Progenitor cell of endocrine pancreas (in vitro differentiated cells): ENCODE measurements at regions not wholly inside any gene's neighbourhood (a gene's known extent, or its start where the extent isn't known, plus 50 kb on each side); places are given as distances from the start of the nearest gene placed in this dataset.

Source experiments
- DNase-seq: peaks from one replicate; pipeline ENCODE4 v3.0.0; 2021; ENCODE audit warnings: low spot score; ENCODE audit not compliant: unreplicated experiment
- H3K27ac Mint-ChIP-seq: 2 replicates; pipeline ENCODE4 v1.8.0; 2021; ENCODE audit warnings: mild to moderate bottlenecking, moderate library complexity, mixed read lengths
- H3K27me3 Mint-ChIP-seq: 2 replicates; pipeline ENCODE4 v1.8.0; 2021; ENCODE audit warnings: mixed read lengths
- H3K36me3 Mint-ChIP-seq: 2 replicates; pipeline ENCODE4 v1.8.0; 2022; ENCODE audit warnings: mixed read lengths; ENCODE audit not compliant: insufficient read depth
- H3K4me1 Mint-ChIP-seq: 2 replicates; pipeline ENCODE4 v1.8.0; 2021; ENCODE audit warnings: low read depth, mixed read lengths
- H3K4me3 Mint-ChIP-seq: 2 replicates; pipeline ENCODE4 v1.8.0; 2021; ENCODE audit warnings: low read depth, mild to moderate bottlenecking, moderate library complexity, mixed read lengths
- H3K9me3 Mint-ChIP-seq: 2 replicates; pipeline ENCODE4 v1.8.0; 2021; ENCODE audit warnings: low read depth, mixed read lengths
- CTCF ChIP-seq: fragments of 200-600 bp; sonication (generic); IDR thresholded peaks from one replicate; pipeline ENCODE4 v1.5.0; 2021; ENCODE audit warnings: antibody characterized with exemption, mild to moderate bottlenecking; ENCODE audit not compliant: unreplicated experiment

DNA sequence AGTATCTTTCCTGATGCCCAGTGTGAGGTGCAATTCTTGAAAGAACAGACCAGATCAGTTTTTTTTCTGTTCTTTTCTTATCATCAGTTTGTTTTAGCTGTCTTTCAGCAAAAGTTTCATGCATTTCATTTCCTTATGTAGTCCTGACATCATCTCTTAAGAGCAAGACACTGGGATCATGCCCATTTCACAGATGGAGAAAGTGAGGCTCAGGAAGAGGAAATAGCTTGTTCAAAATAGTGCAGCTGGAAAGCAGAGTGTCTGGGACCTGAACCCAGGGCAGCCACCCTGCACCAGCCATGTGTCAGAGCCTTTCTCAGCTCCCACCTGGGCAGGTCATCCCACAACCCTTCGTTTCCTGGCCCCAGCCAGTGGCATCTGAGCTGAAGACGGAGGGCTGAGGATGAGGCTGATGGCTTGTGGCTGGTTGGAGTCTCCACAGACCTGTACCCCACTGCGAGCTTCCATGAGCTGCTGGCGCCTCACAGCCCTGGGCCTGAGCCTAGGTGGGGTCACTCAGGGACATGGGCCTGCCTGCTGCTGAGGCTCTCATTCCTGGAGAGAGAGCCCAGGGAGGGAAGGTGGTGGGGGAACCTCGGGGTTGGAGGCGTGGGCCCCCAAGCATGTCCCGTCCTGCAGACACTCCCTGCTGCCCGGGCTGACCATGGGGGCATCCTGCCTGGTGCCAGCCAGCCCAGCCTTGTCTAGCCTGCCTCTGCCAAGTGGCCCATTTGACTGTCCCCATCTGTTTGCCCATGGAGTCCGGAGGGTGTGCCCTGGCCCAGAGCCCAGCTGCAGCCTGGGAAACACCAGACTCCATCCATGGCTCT, 61.8 kb downstream of the SMIM38 start:
- peak; percentile 7 for DNase-seq
- H3K4me3 Mint-ChIP-seq, result no peak overlapping the region
- no peak for TF ChIP-seq CTCF
- H3K4me1 Mint-ChIP-seq, result peaks cover 2% of the 10 kb centered on the region
- H3K27me3 Mint-ChIP-seq, result peaks cover 14% of the 10 kb centered on the region
- H3K27ac Mint-ChIP-seq, result no peak overlapping the region
- H3K9me3 Mint-ChIP-seq, result peaks cover 3% of the 10 kb centered on the region
- no peaks in the 10 kb centered on the region for H3K36me3 Mint-ChIP-seq

GRCh38 chr11:69218271-69218682, 62.5 kb downstream of the SMIM38 start:
- Mint-ChIP-seq H3K4me3 (no peak overlapping the region), H3K36me3 (no peaks in the 10 kb centered on the region)
- DNase-seq, result peak; percentile 8

DNA sequence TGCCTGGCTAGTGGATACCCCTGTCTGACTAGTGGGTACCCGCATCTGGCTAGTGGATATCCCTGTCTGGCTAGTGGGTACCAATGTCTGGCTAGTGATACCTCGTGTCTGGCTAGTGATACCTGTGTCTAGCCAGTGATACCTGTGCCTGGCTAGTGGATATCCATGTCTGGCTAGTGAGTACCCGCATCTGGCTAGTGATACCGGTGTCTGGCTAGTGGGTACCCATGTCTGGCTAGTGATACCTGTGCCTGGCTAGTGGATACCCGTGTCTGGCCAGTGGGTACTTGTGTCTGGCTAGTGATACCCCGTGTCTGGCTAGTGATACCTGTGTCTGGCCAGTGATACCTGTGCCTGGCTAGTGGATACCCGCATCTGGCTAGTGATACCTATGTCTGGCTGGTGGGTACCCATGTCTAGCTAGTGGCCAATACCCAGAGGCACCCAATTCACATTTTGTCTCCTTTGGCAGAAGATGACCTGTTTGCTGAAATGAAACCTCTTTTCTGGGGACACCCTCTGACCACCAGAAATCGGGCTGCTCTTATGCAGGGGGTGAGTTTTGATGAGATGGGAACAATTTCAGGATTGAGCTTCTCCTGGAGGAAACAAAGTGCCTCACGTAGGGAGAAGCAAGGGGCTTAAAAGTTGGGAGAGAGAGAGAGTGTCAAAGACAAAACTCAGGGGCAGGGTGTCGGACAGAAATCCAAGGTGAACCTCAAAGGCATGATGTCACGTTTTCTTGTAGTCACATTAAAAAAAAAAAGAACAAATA, 63.4 kb downstream of the SMIM38 start:
- no peak for TF ChIP-seq CTCF
- DNase-seq, result peak; percentile 0
- no peaks in the 10 kb centered on the region for H3K36me3 Mint-ChIP-seq
- H3K4me3 Mint-ChIP-seq, result no peak overlapping the region
- H3K27ac Mint-ChIP-seq, result no peak overlapping the region
- peaks cover 3% of the 10 kb centered on the region for H3K9me3 Mint-ChIP-seq
- H3K4me1 Mint-ChIP-seq, result peaks cover 2% of the 10 kb centered on the region
- peaks cover 8% of the 10 kb centered on the region for H3K27me3 Mint-ChIP-seq

More at GRCh38 chr11:69218271-69218682, 62.5 kb downstream of the SMIM38 start:
- no peak for TF ChIP-seq CTCF
- H3K4me1 Mint-ChIP-seq, result peaks cover 2% of the 10 kb centered on the region
- peaks cover 10% of the 10 kb centered on the region for H3K27me3 Mint-ChIP-seq
- peaks cover 3% of the 10 kb centered on the region for H3K9me3 Mint-ChIP-seq
- peak overlapping the region; percentile 20 for H3K27ac Mint-ChIP-seq

DNA sequence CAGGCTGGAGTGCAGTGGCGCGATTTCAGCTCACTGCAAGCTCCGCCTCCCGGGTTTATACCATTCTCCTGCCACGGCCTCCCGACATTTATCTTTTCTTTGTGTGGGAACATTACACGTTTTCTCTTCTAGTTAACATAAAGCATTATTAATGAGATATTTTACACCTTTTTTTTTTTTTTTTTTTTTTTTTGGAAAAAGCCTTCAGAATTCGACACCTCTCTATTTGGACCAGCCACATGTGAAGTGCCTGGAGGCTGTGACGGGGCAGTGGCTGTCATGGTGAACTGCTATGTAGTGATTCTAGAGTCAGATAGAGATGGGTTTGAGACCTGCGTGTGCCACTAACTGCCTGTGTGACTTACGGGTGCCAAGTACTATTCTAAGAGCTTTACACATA, 64.3 kb downstream of the SMIM38 start:
- peaks cover 5% of the 10 kb centered on the region for H3K9me3 Mint-ChIP-seq
- peaks cover 4% of the 10 kb centered on the region for H3K27me3 Mint-ChIP-seq
- H3K4me3 Mint-ChIP-seq, result no peak overlapping the region
- no peak for TF ChIP-seq CTCF
- no peak for DNase-seq
- H3K4me1 Mint-ChIP-seq, result peaks cover 2% of the 10 kb centered on the region
- no peaks in the 10 kb centered on the region for H3K36me3 Mint-ChIP-seq
- no peak overlapping the region for H3K27ac Mint-ChIP-seq

GRCh38 chr11:69220561-69221051, 64.9 kb downstream of the SMIM38 start:
- no peak for DNase-seq
- peaks cover 4% of the 10 kb centered on the region for H3K27me3 Mint-ChIP-seq
- peaks cover 5% of the 10 kb centered on the region for H3K4me1 Mint-ChIP-seq
- no peak overlapping the region for H3K27ac Mint-ChIP-seq
- TF ChIP-seq CTCF, result no peak
- H3K36me3 Mint-ChIP-seq, result no peaks in the 10 kb centered on the region
- no peak overlapping the region for H3K4me3 Mint-ChIP-seq
- H3K9me3 Mint-ChIP-seq, result peaks cover 8% of the 10 kb centered on the region
